Nephron (organoid): ENCODE measurements at regions not wholly inside any gene's neighbourhood (a gene's known extent, or its start where the extent isn't known, plus 50 kb on each side); places are given as distances from the start of the nearest gene placed in this dataset.

Experiments
- H3K27ac Mint-ChIP-seq, 3 experiments: 2 replicates each; pipeline ENCODE4 v1.8.0; 2020; ENCODE audit warnings: mixed read lengths in 3 of 3, mild to moderate bottlenecking in 2 of 3, moderate library complexity in 1 of 3
- H3K27me3 Mint-ChIP-seq: 2 replicates; pipeline ENCODE4 v1.8.0; 2021; ENCODE audit warnings: low read depth, mild to moderate bottlenecking, moderate library complexity, mixed read lengths
- H3K36me3 Mint-ChIP-seq: 2 replicates; pipeline ENCODE4 v1.8.0; 2020; ENCODE audit warnings: low read depth, mixed read lengths
- H3K4me1 Mint-ChIP-seq: 2 replicates; pipeline ENCODE4 v1.8.0; 2020; ENCODE audit warnings: mixed read lengths
- H3K4me3 Mint-ChIP-seq, 3 experiments: 2 replicates each; pipeline ENCODE4 v1.8.0; 2020; ENCODE audit warnings: mild to moderate bottlenecking in 3 of 3, mixed read lengths in 3 of 3, moderate library complexity in 2 of 3
- H3K9me3 Mint-ChIP-seq: 2 replicates; pipeline ENCODE4 v1.8.0; 2020; ENCODE audit warnings: mixed read lengths
- CTCF ChIP-seq, 3 experiments: fragments of 200-600 bp; sonication (generic); IDR thresholded peaks; one replicate each; pipeline ENCODE4 v1.5.0; 2021; ENCODE audit warnings: antibody characterized with exemption in 3 of 3; ENCODE audit not compliant: unreplicated experiment in 3 of 3

DNA sequence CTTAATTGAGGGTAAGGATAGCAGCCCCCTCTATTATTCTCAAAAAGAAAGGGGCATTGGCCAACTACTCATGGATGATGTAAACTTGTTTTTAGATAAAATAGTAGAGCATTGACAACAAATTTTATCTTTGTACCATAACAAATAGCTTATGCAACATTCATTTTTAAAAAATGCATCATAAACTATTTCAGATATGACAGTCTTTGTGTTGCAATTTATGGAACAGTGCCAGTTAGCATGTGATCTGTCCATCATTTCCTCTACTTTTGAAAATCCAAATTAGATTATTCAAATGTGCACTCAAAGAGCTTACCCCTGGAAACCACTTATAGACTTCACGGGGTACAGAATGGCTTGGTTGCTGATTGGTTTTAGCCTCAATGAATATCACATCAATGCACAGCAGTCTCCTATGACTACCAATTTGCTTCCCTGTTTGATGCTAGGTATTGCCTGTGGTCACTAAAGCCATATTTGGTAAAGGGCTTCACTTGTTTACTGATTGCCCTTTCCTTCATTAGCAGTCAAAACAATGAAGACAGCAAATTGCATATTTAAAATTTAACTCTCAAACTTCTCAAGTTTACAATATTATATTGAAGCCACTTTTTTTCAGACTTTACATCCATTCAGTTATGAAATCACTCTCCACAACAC, 274.9 kb upstream of the MGAT4C start:
- Mint-ChIP-seq H3K4me3 (no peak overlapping the region), H3K9me3 (peaks cover 10% of the 10 kb centered on the region), H3K4me1 (no peaks in the 10 kb centered on the region), H3K27ac (no peak overlapping the region), H3K27me3 (no peaks in the 10 kb centered on the region), H3K36me3 (no peaks in the 10 kb centered on the region)
- TF ChIP-seq CTCF (IDR thresholded peaks at IDR 0.05; ENCODE audit: unreplicated experiment in 3 of 3): no peak

GRCh38 chr12:86526060-86526595, 269.9 kb upstream of the MGAT4C start:
- Mint-ChIP-seq H3K9me3 (peaks cover 52% of the 10 kb centered on the region), H3K27ac (no peak overlapping the region), H3K4me1 (no peaks in the 10 kb centered on the region), H3K27me3 (peaks cover 4% of the 10 kb centered on the region), H3K36me3 (no peaks in the 10 kb centered on the region), H3K4me3 (no peak overlapping the region)
- no peak for TF ChIP-seq CTCF (IDR thresholded peaks at IDR 0.05; ENCODE audit: unreplicated experiment in 3 of 3)

DNA sequence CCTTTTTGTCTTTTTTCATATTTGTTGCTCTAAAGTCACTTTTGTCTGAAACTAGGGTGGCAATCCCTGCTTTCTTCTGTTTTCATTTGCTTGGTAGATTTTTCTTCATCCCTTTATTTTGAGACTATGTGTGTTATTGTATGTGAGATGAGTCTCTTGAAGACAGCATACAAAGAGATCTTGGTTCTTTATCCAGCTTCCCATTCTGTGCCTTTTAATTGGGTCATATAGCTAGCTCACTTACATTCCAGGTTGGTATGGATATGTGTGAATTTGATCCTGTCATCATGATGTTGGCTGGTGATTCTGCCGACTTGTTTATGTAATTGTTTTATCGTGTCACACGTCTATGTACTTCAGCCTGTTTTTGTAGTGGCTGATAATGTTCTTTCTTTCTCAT, 267.7 kb upstream of the MGAT4C start:
- peaks cover 51% of the 10 kb centered on the region for H3K9me3 Mint-ChIP-seq
- H3K4me3 Mint-ChIP-seq: no peak overlapping the region
- no peak overlapping the region for H3K27ac Mint-ChIP-seq
- H3K4me1 Mint-ChIP-seq: no peaks in the 10 kb centered on the region
- no peaks in the 10 kb centered on the region for H3K36me3 Mint-ChIP-seq
- peaks cover 4% of the 10 kb centered on the region for H3K27me3 Mint-ChIP-seq
- no peak for TF ChIP-seq CTCF (IDR thresholded peaks at IDR 0.05; ENCODE audit: unreplicated experiment in 3 of 3)

DNA sequence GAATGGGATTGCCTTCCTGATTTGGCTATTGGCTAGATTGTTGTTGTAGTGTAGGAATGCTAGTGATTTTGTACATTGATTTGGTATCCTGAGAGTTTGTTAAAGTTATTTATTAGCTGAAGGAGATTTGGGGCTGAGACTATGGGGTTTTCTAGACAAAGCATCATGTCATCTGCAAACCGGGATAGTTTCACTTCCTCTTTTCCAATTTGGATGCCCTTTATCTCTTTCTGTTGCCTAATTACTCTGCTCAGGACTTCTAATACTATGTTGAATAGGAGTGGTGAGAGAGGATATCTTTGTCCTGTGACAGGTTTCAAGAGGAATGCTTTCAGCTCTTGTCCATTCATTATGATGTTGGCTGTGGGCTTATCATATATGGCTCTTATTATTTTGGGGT, 265.7 kb upstream of the MGAT4C start:
- Mint-ChIP-seq H3K4me1 (no peaks in the 10 kb centered on the region), H3K9me3 (peaks cover 46% of the 10 kb centered on the region), H3K36me3 (no peaks in the 10 kb centered on the region), H3K27me3 (peaks cover 4% of the 10 kb centered on the region), H3K4me3 (no peak overlapping the region), H3K27ac (no peak overlapping the region)
- TF ChIP-seq CTCF (IDR thresholded peaks at IDR 0.05; ENCODE audit: unreplicated experiment in 3 of 3): no peak

GRCh38 chr12:86513226-86513625, 257.0 kb upstream of the MGAT4C start:
- Mint-ChIP-seq H3K4me1 (peaks cover 17% of the 10 kb centered on the region), H3K27me3 (no peaks in the 10 kb centered on the region), H3K36me3 (no peaks in the 10 kb centered on the region), H3K27ac (peak overlapping the region; percentile 52 to 96 (median 79)), H3K4me3 (peak overlapping the region in 2 of 3 experiments; percentile 8 to 32), H3K9me3 (peaks cover 3% of the 10 kb centered on the region)
- no peak for TF ChIP-seq CTCF (IDR thresholded peaks at IDR 0.05; ENCODE audit: unreplicated experiment in 3 of 3)

DNA sequence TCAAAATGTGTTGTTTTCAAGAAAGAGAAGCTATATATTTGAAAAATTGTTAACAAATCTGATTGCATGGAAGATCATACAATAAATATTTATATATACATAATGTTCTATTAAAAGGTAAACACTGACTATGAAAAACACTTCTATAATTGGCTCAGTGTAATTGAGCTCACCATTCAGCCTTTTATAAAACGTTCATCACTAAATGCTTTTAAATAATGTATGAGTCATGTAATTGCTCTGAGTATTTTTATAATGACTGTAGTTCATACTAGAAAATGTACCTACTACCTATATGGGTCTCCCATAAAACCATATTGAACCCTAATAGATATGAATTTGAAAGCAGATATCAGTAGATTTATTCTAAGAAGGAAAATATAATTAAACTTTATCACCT, 240.4 kb upstream of the MGAT4C start:
- H3K27ac Mint-ChIP-seq: no peak overlapping the region
- no peaks in the 10 kb centered on the region for H3K9me3 Mint-ChIP-seq
- no peaks in the 10 kb centered on the region for H3K4me1 Mint-ChIP-seq
- no peaks in the 10 kb centered on the region for H3K36me3 Mint-ChIP-seq
- no peak overlapping the region for H3K4me3 Mint-ChIP-seq
- no peaks in the 10 kb centered on the region for H3K27me3 Mint-ChIP-seq
- no peak for TF ChIP-seq CTCF (IDR thresholded peaks at IDR 0.05; ENCODE audit: unreplicated experiment in 3 of 3)
